GM18907 (cell line): ENCODE measurements at regions not wholly inside any gene's neighbourhood (a gene's known extent, or its start where the extent isn't known, plus 50 kb on each side); places are given as distances from the start of the nearest gene placed in this dataset.
"Not testable (repeated sequence)": the region's sequence is repeated elsewhere in the genome, so short reads cannot be mapped to it uniquely, and the experiment has no call there.

Source experiments
- ATAC-seq: cut with Tn5 transposase; IDR thresholded peaks from one replicate; pipeline ENCODE4 v1.9.1; 2021; ENCODE audit warnings: mild to moderate bottlenecking, moderate library complexity; ENCODE audit not compliant: unreplicated experiment

- no peak for ATAC-seq
Measured at GRCh38 chr5:1638658-1639400, 115.1 kb upstream of the LPCAT1 start.

GRCh38 chr5:1637639-1638481, 114.1 kb upstream of the LPCAT1 start:
- no peak for ATAC-seq

GRCh38 chr5:1636981-1637638, 113.3 kb upstream of the LPCAT1 start:
- no peak for ATAC-seq

GRCh38 chr5:1636208-1636770, 112.5 kb upstream of the LPCAT1 start:
- ATAC-seq: not testable (repeated sequence)

GRCh38 chr5:1635477-1635876, 111.7 kb upstream of the LPCAT1 start:
- ATAC-seq: not testable (repeated sequence)

GRCh38 chr5:1634337-1634661, 110.5 kb upstream of the LPCAT1 start:
- ATAC-seq: no peak

- peak; percentile 95 for ATAC-seq
Measured at GRCh38 chr5:1633605-1634336, 110.0 kb upstream of the LPCAT1 start.

GRCh38 chr5:1631004-1631403, 107.2 kb upstream of the LPCAT1 start:
- ATAC-seq: not testable (repeated sequence)

GRCh38 chr5:1626397-1626796, 102.6 kb upstream of the LPCAT1 start:
- not testable (repeated sequence) for ATAC-seq

GRCh38 chr5:1619531-1619930, 95.8 kb upstream of the LPCAT1 start:
- ATAC-seq: not testable (repeated sequence)

GRCh38 chr5:1618296-1618865, 94.6 kb upstream of the LPCAT1 start:
- ATAC-seq: not testable (repeated sequence)

GRCh38 chr5:1617236-1617755, 93.5 kb upstream of the LPCAT1 start:
- ATAC-seq: not testable (repeated sequence)

GRCh38 chr5:1613515-1613914, 89.8 kb upstream of the LPCAT1 start:
- not testable (repeated sequence) for ATAC-seq

- not testable (repeated sequence) for ATAC-seq
Measured at GRCh38 chr5:1610526-1610925, 86.8 kb upstream of the LPCAT1 start.

GRCh38 chr5:1609111-1609510, 85.4 kb upstream of the LPCAT1 start:
- ATAC-seq: not testable (repeated sequence)

- not testable (repeated sequence) for ATAC-seq
Measured at GRCh38 chr5:1608336-1608735, 84.6 kb upstream of the LPCAT1 start.

GRCh38 chr5:1606951-1607350, 83.2 kb upstream of the LPCAT1 start:
- not testable (repeated sequence) for ATAC-seq

GRCh38 chr5:1603916-1604315, 80.2 kb upstream of the LPCAT1 start:
- not testable (repeated sequence) for ATAC-seq

- ATAC-seq: not testable (repeated sequence)
Measured at GRCh38 chr5:1601565-1601964, 77.8 kb upstream of the LPCAT1 start.
